Inflammatory macrophage treated with lipopolysaccharide for 1 hour (primary cell): ENCODE measurements at regions not wholly inside any gene's neighbourhood (a gene's known extent, or its start where the extent isn't known, plus 50 kb on each side); places are given as distances from the start of the nearest gene placed in this dataset.

ENCODE experiments used
- DNase-seq, 2 donors: peaks; one replicate each; pipeline ENCODE4 v3.0.0-alpha.2; 2020 to 2022

DNA sequence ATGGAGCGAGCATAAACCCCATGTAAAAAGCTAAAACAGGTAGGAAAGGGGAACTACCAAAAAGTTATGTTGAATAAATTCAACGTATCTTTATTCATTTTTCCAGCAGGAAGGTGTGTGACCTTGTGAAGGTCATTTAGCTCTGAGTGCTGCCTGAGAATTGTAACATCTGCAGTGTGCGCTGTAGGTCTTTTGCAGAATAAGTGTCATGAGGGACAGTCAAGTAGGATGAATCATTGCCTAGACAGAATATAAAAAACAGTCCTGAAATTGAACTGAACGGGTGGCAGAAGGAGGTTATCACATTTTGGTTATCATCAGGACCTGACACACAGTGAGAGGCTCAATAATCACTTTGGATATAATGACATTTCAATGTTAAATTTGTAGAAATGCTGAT is 334.8 kb upstream of the NOVA1 start:
- no peak for DNase-seq

GRCh38 chr14:26933431-26933830 is 335.6 kb upstream of the NOVA1 start:
- DNase-seq = no peak

DNA sequence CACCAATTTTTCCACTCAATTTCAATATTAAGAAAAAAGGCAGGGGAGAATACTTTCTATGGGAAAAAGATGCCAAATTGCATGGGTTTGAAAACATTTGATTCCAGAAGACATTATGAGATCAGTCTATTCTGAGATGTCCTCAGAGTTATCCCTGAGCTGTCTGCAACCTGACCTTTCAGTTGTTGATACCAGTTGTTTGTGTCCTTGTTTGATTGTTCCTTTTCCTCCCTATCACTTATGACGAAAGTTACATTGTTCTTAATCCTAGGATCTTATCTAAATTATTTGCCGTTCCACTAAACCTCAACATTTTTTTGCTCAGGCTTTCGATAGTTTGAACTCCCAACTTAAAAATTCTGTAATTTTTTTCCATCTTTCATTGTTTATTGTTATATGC is 336.3 kb upstream of the NOVA1 start:
- DNase-seq = no peak

DNA sequence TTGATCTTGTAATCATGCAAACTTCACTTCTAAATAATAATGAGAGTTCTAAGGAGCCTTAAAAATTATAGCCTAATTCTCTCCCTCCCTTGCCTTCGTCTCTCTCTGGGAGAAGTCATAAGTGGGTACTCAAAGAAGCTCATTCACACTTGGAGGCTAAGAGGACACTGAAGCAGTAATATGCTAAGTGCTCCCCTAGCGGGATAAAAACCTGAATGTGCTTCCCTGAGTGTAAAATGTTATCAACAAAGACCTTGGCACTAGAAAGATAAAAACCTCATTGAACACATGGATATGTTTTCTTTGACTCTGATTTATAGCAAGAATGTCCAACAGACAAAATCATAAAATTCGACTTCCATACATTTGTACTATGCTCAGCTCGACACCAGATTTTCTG is 337.9 kb upstream of the NOVA1 start:
- DNase-seq = no peak

DNA sequence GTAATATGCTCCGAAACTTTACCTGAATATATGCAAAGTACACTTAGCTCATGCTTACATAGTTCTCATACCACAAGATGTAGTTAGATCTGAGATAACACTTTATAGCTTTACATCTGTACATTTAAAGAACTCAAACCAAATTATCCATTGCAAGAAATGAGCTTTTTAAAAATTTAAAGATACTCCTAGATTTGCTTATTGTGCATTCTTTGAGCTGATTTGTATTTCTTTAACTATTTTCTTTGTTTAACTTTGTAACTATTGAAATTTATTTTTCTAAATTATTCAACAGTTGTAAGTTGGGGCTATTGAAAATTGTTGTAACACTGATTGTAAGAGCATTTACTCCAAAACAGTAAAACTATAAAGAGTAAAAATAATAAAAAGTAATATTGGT is 340.2 kb upstream of the NOVA1 start:
- no peak for DNase-seq

GRCh38 chr14:26939755-26940154 is 341.9 kb upstream of the NOVA1 start:
- no peak for DNase-seq

- no peak for DNase-seq
Measured at GRCh38 chr14:26941521-26941920, 343.7 kb upstream of the NOVA1 start.

DNA sequence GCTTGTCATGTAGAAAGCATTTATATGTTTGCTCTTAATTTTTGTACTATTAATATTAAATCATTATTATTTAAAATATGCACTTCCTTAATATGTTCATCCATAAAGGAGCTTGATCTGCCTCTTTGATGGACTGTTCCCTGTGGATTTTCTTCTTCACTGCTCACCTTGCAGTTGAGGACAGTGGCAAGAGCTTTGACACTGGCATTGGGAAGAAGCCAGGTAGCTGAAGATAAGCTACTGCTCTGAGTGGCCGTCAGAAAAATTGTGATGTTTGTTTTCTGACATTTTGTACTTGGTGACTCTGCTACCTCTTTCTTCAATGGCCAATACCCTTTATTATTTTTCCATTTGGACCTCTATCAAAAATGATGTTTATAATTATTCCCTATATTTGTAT is 349.4 kb upstream of the NOVA1 start:
- no peak for DNase-seq

GRCh38 chr14:26959437-26959836 is 361.6 kb upstream of the NOVA1 start:
- DNase-seq = no peak

DNA sequence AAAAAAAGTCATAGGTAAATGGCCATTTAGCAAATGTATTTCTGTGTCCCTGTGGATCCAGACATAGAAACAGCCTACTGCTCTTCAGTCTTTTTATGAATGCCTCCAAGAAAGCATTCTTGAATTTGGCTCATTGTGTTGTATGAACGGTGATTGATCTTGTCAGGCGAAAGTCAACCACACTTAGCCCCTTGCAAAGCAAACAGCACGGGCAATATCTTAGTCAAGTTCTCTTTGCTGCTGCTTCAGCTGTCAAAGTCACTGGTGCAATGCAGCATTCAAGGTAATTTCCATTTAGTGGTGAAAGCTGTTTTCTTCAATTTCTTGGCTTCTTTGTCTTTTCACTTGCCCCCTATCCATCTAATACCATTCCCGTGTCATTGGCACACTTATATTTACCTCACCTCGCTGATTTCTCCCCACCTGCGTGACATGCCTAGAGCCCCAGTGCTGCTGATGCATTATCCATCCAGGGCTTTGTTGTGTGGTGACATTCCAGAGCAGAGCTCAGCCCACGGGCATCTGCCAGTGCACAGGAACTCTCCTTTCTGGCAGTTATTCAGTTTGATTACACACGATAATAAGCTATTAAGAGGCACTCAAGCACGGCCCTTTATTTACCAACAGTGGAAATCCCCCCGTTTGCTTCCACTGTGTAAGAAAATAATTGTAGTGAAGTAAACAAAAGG is 362.3 kb upstream of the NOVA1 start:
- DNase-seq = no peak

DNA sequence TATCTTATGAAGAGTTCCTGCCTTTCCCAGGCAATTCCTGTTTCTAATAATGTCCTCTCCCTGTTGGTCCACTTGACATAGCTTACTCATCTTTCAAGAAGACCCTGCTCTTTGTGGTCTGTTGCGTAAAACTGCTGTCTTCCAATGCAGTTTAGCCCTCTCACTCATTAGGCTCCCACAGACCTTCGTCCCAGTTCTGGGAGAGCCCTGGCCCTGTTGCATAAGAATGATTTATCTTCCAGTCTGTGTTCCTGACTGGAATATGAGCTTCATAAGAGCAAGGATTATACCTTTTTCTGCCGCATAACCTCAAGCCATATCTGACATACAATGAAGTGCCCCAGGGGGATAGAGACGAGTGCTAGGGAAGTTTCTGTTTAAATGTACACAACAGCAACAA is 365.9 kb upstream of the NOVA1 start:
- no peak for DNase-seq

GRCh38 chr14:26965490-26965889 is 367.7 kb upstream of the NOVA1 start:
- DNase-seq = no peak

GRCh38 chr14:26966908-26967307 is 369.1 kb upstream of the NOVA1 start:
- no peak for DNase-seq

- DNase-seq = no peak
Measured at GRCh38 chr14:26974965-26975364, 377.1 kb upstream of the NOVA1 start.

DNA sequence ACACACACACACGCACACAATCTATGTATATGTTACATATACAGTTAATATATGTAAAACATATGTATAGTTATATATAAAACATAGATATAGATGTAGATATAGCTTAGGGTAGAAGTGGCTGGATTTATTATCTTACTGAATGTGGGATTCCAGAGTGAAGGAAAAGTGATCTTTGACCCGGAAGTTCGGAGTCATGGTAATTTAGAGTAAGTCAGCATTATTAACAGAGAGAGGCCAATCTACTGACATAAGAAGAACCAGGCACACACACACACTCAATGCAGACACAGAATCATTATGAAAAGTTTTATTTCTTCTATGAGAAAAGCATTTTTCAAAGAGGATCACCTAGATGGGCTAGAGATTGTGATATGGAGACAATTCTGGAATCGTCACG is 384.2 kb upstream of the NOVA1 start:
- DNase-seq = no peak

DNA sequence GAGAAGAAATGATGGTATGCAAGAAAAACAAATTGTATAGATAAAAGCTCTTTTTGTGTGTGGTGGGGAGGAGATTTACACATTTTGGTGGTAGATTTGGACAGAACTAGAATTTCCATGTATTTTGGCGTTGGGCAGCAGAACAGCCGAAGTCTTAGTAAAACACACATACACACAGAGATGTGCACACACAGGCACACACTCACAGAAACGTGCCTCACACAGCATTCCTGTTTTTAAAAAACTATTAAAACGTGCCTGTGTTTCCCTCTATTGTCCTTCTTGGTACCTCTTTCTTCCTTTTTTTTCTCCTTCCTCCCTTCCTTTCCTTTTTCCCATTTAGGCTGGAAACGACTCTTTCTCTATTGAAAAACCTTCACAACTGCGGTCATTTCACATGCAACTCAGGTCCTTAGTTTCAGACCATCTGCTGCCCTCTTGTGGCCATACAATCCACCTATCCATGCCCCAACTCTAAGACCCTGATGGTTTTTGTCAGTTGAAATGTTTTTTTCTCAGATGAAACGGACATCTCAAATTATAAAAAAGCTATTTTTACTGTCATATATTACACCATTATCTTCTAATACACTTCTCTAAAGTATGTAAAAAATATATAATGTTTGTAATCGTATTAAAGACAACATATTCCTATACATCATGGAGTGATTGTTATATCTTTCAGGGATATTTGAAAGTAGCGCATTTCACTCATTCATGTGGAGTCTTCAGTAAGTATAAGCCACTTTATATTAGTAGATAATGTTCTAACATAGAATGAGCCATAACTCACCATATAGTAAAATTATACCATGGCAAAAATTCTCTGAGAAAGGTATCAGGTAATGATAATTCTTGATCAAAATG is 386.7 kb upstream of the NOVA1 start:
- DNase-seq = peak; percentile 6 to 51

DNA sequence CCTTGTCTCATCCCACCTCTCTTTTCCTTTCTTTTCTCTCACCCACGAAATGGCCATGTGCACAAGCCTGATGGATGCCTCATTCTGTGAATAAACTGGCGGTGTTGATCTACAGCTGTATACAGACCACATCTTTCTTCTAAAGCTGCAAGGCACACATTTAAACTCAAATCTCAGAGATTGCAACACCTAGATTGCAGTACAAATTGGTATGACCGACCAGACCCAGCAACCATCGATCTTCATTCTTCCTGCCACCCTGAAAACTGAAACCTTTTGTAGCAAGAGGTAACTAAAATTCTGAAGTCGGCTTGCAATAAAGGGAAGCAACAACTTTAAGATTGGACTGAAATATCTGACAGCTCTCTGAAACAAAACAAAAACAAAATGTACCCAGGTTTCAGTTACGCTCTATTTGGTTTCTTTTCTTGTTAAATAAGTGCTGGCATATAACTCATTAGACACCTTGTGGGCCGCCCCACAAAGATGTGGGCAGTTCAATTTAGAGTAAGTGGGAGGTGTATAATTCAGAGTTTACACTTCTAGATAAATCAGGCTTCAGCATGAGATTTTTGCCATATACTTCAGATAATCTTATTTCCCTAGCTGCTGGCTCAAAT is 390.0 kb upstream of the NOVA1 start:
- no peak for DNase-seq

- no peak for DNase-seq
Measured at GRCh38 chr14:26990946-26991345, 393.1 kb upstream of the NOVA1 start.

DNA sequence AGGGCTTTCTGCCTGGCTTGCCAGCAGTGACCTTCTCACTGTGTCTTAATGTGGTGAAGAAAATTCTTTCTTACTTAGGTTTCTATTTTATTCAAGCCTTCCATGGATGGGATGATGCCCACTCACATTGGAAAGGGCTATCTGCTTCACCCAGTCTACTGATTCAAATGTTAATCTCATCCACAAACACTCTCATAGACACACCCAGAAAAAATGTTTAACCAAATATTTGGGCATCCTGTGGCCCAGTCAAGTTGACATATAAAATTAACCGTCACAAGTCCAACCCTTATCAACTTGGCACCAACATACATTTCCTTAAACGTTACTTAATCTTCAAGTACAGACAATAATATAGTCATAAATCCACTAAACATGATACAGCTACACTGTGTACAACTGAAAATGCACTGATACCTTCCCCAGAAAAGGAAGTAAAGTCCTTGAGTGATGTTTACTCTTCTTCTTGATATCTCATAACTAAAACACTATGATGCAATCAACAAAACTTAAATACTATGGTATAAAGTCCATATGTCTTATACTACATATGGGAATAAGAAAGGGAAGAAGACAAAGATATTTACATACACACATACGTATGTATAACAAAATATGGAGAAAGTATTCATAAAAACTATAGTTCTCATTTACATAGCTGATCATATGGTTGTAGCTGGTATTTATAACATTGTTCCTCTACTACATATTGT is 394.7 kb upstream of the NOVA1 start:
- no peak for DNase-seq

DNA sequence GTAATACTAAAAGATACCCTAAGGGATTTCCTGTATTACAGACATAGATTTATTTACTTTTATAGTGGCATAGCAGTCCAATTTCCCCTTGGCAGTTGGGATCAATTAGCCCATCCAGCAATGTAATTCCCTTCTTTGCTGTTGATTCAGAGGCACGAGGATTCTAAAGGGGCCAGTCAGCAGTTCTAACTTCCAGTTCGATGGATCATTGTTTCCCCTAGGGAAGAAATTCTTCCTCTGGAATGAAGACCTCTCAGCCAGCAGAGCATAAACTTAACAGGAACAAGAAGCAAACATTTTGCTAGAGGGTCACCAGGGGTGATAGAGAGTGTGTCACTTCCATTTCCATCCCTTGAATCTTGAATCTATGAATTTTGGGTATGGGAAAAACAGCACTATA is 395.7 kb upstream of the NOVA1 start:
- DNase-seq = no peak

DNA sequence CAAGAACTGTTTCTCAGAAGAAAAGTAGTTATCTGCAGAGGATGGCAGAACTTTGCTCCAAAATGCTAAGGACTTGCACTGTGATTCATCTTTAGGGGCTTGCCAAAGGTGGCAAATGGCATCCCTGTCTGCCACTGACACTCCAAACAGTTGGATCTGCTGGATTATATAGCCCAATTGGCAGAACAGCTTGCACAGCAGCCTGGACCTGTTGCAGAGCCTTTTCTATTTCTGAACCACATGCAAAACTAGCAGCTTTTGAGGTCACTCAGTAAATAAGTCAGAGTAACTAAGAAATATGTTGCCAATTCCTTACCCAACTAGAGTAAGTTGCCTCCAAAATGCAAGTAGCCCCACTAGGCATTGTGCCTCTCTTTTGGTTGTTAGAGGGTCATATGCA is 397.5 kb upstream of the NOVA1 start:
- no peak for DNase-seq

DNA sequence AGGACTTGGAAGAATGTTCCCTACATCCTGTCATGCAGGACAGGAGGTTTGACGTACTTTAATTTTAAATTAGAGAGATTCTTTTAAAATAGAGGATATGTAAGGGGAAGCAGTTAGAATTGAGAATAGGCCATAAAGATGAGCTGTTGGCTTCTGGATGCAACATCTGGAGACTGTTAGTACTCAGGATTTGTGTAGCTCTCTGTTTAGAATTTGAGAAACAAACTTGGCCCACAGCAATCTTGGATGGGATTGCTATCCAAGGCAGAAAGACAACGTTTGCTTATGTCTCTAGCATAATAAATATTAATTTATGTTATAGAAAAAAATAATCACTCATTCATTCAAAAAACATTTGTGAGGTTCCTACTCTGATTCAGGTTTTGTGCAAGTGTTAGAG is 398.4 kb upstream of the NOVA1 start:
- no peak for DNase-seq

- no peak for DNase-seq
Measured at GRCh38 chr14:27002179-27002578, 404.3 kb upstream of the NOVA1 start.

DNA sequence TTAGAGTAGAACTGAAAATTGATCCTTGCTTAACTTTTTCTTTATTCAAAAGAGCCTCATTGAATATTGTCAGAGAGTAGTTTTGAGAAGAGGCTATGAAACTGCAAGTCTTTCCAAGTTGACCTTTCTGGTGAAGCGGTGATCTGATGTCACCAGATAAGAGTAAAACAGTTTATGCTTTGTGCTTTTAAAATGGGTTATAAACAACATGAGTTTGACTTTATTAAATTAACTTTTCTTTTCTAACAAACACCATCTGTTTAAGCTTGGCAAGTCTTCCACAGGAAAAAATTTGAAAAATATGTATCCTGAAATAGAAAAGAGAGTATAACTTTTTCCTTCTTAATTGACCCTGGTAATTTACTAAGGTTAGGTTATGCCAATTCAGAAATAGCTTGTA is 408.7 kb upstream of the NOVA1 start:
- no peak for DNase-seq
